ENCODE measurements at regions not wholly inside any gene's neighbourhood (a gene's known extent, or its start where the extent isn't known, plus 50 kb on each side); places are given as distances from the start of the nearest gene placed in this dataset.

DNA sequence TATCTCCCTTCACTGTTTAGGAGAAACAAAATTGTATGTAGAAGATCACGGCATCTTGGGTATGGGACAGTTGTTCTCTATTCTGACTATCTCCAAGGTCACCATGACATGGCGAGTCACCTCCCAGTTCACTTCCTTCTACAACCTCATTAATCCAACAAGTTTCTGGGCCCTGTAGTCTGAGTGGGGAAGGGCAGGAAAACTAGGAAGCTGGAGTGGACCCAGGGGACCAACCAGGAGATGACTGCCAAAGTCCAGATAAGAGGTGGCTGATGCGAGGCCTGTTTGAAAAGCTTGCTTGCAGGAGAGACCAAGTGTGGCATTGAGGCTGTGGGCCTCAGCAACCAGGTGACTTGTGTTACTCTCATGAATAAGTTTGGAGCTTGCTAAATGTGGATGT lies 584.9 kb downstream of the TNS3 start:
- TF ChIP-seq, protein P1, sequence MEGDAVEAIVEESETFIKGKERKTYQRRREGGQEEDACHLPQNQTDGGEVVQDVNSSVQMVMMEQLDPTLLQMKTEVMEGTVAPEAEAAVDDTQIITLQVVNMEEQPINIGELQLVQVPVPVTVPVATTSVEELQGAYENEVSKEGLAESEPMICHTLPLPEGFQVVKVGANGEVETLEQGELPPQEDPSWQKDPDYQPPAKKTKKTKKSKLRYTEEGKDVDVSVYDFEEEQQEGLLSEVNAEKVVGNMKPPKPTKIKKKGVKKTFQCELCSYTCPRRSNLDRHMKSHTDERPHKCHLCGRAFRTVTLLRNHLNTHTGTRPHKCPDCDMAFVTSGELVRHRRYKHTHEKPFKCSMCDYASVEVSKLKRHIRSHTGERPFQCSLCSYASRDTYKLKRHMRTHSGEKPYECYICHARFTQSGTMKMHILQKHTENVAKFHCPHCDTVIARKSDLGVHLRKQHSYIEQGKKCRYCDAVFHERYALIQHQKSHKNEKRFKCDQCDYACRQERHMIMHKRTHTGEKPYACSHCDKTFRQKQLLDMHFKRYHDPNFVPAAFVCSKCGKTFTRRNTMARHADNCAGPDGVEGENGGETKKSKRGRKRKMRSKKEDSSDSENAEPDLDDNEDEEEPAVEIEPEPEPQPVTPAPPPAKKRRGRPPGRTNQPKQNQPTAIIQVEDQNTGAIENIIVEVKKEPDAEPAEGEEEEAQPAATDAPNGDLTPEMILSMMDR (conservative IDR thresholded peaks at IDR 0.05; ENCODE audit: low read length) = no peak
- no peak for TF ChIP-seq EZH2phosphoT487 (IDR thresholded peaks at IDR 0.05; ENCODE audit: borderline replicate concordance)
